Activated naive CD4-positive, alpha-beta T cell treated with Interleukin-2 at 50 U/mL for 16 hours (primary cell): ENCODE measurements at regions not wholly inside any gene's neighbourhood (a gene's known extent, or its start where the extent isn't known, plus 50 kb on each side); places are given as distances from the start of the nearest gene placed in this dataset.
A peak's percentile ranks its signal among the peaks of the same experiment; 100 is the strongest.
"Not testable (repeated sequence)": the region's sequence is repeated elsewhere in the genome, so short reads cannot be mapped to it uniquely, and the experiment has no call there.

Experiments
- DNase-seq: peaks from one replicate; pipeline ENCODE4 v3.0.0-alpha.2; 2020

GRCh38 chr7:82701949-82702348, 258.4 kb upstream of the CACNA2D1 start:
- DNase-seq, result no peak

DNA sequence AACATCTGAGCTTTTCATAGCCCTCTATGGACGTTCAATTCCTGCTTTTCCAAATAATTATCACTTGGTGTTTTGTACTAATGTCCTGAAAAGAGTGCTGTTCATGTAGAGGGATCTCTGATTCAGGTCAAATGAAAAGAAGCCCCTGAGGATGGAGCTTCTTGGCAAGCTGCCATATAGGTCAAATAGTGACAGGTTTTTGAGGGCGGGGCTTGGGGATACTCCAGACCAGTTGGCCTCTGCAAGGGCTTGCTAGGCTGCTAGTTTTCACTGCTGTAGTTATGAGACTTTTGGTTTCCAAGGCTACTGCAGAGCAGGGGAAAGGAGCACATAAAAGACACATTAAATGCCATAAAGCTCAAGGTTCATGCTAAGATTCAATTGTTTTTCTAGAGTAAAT, 257.2 kb upstream of the CACNA2D1 start:
- DNase-seq, result no peak

DNA sequence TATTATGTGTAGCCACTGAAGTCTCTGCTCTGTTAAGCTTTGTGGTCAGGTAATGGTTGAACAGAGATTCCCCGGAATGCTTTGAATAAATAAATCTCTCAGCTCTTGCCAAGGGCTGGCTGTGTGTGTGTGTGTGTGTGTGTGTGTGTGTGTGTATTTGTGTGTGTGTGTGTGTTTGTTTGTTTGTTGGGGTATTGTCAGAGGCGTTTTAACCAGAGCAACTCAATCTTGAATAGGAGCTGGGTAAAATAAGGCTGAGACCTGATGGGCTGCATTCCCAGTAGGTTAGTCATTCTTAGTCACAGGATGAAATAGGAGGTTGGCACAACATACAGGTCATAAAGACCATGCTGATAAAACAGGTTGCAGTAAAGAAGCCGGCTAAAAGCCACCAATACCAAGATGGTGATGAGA, 256.2 kb upstream of the CACNA2D1 start:
- DNase-seq, result no peak

GRCh38 chr7:82697897-82698296, 254.3 kb upstream of the CACNA2D1 start:
- no peak for DNase-seq

- DNase-seq, result no peak
Measured at GRCh38 chr7:82696631-82697030, 253.1 kb upstream of the CACNA2D1 start.

- no peak for DNase-seq
Measured at GRCh38 chr7:82694022-82694421, 250.4 kb upstream of the CACNA2D1 start.

- DNase-seq, result no peak
Measured at GRCh38 chr7:82690929-82691328, 247.4 kb upstream of the CACNA2D1 start.

GRCh38 chr7:82685214-82685613, 241.6 kb upstream of the CACNA2D1 start:
- no peak for DNase-seq

GRCh38 chr7:82678716-82679115, 235.1 kb upstream of the CACNA2D1 start:
- DNase-seq, result no peak

- no peak for DNase-seq
Measured at GRCh38 chr7:82678259-82678658, 234.7 kb upstream of the CACNA2D1 start.

DNA sequence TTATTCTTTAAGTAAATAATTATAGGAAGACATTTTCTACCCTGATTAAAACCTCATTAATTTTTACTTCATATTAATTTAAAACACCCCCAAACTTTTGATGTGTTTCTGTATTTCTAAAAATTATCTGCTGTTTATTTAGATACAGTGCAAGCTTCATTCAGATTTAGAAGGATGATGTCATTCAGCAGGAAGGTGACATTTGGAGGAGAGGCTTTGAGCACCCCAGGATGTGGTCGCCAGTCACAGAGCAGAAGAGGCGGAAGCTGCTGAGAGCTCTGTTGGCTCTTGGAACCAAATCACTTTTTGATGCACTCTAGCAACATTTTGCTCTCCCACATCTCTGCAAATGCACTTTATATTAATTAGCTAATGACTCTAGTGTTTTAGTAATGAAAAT, 233.9 kb upstream of the CACNA2D1 start:
- peak; percentile 18 for DNase-seq

DNA sequence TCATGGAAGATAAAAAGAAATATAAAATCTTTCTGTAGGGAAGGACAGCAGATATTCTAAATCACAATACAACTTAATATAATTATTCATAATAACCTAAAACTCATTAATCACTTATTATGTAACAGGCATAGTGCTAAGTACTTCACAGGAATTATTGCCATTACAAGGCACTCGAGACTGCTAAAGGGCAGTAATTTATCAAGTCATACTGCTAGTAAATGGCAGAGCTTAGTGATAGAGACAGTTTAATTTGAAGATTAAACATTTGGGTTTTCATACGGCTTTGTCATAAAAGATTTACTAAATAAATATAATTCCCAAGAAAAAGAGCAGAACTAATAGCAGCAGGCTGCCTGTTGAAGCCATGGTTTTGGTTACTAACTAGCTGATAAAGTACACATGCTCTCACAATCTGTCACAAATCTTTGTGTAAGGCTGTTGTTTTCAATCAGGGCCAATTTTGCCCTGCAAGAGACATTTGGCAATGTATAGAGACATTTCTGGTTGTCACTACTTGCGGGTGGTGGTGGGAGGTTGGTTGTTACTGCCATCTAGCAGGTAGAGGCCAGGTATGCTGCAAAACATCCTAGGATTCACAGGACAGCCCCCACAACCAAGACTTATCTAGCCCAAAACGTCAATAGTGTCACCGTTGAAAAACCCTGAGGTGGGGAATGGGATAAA, 233.3 kb upstream of the CACNA2D1 start:
- DNase-seq, result no peak

DNA sequence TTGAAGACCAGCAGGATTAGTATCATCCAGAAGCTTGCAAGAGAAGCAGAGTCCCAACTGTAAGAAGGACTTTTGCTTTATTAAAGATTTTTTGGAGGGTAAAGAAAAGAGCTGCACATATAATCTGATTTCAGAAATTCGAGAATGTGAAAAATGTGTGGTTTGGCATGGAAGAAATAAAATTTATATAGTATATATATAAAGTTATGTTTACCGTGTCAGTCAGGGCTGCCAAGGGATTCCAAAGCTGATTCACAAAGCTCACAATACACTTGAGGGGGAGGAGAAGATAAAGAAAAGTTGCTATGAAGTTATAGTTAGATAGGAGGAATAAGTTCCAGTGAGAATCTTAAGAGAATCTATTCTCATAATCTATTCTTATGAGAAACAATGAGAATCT, 231.8 kb upstream of the CACNA2D1 start:
- no peak for DNase-seq

DNA sequence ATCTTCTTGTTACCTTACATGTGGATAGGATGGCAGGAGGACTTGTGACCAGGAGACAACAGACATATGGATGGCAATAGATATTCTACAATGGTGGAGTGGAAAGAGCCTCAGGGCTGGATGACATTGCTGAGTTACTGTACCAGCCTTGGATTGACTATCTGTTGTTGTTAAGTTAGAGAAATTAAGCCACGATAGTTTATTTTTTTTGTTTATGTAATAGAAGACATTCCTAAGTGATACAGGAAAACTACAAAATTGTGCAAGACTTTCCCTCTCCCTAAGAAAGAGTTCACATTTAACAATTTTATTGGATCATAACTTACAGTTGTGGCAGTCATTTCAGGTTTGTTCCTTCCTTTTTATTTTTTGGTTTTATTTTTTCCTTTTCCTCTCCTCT, 230.7 kb upstream of the CACNA2D1 start:
- no peak for DNase-seq

DNA sequence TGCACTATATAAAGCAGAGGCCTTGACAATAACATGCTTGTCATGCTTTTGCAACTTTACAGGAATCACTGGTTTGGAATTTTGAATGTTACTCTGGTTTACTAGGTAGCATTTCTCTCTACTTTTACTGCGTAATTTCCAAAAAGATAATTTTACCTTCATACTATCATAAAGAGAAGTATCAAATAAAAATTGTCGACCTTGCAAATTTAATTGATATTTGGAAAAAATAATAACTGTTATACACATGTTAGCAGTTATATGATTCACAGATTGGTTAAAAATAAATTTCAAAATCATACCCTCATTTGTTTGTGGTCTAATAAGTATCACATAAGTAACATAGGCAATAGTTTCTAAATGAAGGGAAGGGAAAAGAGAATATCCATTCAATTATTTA, 228.5 kb upstream of the CACNA2D1 start:
- DNase-seq, result no peak

GRCh38 chr7:82669141-82669540, 225.6 kb upstream of the CACNA2D1 start:
- no peak for DNase-seq

DNA sequence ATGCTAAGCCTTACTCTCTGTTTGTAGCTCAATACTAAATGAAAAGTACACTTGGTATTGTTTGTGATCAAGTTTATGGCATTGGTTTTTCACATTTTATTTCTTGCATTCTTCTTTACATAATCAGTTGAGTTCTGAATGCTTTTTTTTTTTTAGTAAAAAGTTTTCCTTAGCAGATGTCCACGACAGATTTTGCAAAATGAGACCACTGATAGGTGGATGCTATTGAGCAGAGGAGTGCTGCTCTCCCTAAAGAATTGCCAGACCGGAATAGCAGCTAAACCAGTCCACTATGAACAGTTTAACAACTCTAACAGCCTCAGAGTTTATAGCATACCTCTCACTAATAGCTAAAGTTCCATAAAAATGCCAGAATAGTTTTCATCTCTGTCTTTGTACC, 225.1 kb upstream of the CACNA2D1 start:
- no peak for DNase-seq

DNA sequence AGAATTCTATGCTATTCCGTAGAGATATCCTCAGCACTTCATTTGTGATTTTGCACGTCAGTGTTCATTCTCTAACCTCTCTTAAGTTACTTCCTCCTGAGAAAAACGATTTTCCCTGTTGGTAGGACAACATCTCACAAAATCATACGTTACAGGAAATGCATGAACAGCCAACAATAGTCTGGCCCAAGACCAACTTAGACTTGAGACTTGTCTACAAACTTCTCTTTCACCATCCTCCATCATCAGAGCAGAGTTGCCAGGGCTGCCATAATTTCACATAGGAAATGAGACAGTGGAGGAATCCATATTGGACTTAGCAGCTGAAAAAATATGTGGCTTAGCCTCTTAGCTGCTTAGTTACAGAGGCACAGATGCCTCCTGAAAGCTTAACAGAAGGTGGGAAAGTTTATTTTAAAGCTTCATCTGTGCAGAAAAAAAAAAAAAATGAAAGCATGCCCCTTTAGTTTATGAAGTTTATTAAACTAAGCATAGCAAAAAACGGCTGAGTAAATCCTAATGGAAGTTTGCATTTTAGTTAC, 222.5 kb upstream of the CACNA2D1 start:
- no peak for DNase-seq

DNA sequence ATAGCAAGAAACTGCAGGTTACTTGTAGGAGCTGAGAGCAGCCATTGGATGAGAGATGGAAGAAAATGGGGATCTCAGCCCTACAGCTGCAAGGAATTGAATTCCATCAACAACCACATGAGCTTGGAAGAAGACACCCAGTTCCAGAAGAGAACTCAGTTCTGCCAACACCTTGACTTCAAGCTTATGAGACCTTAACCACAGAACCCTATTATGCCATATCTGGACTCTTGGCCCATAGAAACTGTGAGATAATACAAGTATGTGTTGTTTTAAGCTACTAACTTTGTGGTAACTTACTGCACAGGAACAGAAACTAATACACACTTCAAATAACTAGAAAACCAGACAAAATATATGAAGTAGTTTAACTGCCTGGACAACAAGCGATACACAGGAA, 212.4 kb upstream of the CACNA2D1 start:
- DNase-seq, result no peak

GRCh38 chr7:82650095-82650494, 206.5 kb upstream of the CACNA2D1 start:
- DNase-seq, result not testable (repeated sequence)

DNA sequence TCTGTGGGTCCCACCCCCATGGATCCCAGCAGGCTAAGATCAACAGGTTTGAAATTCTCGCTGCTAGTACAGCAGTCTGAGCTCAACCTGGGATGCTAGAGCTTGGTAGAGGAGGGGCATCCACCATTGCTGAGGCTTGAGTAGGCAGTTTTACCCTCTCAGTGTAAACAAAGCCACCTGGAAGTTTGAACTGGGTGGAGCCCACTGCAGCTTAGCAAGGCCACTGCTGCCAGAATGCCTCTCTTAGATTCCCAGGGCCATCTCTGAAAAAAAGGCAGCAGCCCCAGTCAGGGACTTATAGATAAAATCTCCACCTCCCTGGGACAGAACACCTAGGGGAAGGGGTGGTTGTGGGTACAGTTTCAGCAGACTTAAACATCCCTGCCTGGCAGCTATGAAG, 190.0 kb upstream of the CACNA2D1 start:
- no peak for DNase-seq

DNA sequence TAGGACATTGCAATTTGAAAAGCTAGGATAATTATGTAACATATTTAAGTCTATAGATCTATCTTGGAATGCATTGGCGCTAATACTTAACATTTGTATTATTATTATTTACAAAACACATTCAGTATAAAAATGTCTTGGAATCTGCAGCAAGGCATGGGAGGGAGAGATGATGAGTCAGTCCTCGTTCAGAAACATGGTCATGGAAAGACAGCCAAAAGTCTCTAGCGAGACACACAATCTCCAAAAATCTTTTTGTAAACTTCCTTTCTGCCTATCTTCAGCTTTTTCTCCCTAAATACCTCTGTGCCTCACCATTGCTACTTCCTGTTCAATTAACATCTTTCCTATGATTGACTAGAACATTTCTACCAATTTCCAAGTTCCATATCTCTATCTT, 188.4 kb upstream of the CACNA2D1 start:
- DNase-seq, result no peak

DNA sequence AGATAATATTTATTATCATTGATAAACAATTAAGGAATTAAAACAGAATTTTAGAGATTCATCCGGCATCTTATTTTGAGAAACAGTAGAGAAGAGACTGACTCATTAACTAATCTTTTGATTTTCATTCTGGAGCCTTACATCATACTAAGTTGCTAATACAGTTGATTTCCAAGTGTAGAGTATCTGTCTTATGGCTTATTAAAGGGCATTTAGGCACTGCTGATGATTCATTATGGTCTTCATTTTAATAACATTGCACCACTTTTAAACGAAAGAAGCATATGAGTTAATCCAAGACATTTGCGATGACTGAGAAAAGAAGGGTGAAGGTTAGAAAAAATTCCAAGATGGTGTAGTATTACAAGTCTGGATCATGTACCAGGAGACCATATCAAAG, 186.0 kb upstream of the CACNA2D1 start:
- no peak for DNase-seq

DNA sequence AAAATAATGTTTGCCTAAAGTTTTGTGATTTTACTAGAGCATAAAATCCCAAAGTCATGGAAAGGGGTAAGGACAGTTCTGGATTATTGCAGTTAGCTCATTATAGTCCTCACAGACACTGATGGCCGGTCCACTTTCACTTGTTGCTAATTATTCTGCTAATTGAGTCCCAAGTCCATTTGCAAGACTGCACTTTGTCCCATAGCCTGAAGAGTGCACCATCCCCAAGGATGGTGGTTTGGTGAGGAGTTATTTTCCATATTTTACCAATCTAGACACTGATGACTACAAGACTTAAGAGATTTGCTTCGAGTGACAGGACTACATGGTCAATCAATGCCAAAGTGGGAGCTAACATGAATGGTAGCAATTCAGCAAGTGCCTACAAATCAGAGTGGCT, 181.8 kb upstream of the CACNA2D1 start:
- DNase-seq, result no peak

DNA sequence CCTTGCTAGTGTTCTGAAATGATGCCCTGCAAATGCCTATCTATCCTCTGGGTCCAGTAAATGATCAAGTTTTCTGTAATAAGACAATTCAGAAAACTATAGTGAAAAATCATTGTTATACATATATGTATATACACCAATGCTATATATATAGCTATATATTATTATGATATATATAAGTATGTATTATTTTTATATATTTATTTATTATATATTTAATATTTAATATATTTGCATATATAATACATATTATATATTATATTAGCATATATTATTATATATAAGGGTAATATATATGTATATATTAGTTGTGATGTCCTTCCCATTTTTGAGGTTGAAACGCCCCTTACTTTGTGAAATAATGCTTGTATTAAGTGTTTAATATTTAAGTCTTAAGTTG, 181.4 kb upstream of the CACNA2D1 start:
- DNase-seq, result no peak
